Liver (tissue), 3 donors: ENCODE measurements at regions not wholly inside any gene's neighbourhood (a gene's known extent, or its start where the extent isn't known, plus 50 kb on each side); places are given as distances from the start of the nearest gene placed in this dataset.

Experiments used
- ATF3 ChIP-seq: IDR thresholded peaks from 2 replicates; pipeline ENCODE4 v1.6.1; 2016; ENCODE audit warnings: antibody characterized with exemption
- CTCF ChIP-seq: fragments of 150-350 bp; IDR thresholded peaks from 2 replicates; pipeline ENCODE4 v1.5.1; 2017; ENCODE audit warnings: improper control_type of control experiment, low read depth, low read length; ENCODE audit not compliant: missing input control
- EGR1 ChIP-seq, 2 donors: IDR thresholded peaks; 2 replicates each; pipeline ENCODE4 v1.6.1; 2016 to 2018; ENCODE audit warnings: antibody characterized with exemption in 2 of 2, low read depth in 2 of 2
- FOXA2 ChIP-seq: IDR thresholded peaks from 2 replicates; pipeline ENCODE4 v1.6.1; 2016; ENCODE audit warnings: antibody characterized with exemption
- GABPA ChIP-seq, 2 donors: IDR thresholded peaks in 1 of 2; conservative IDR thresholded peaks in 1 of 2; 2 replicates each; pipeline ENCODE4 v1.6.1; 2016; ENCODE audit warnings: antibody characterized with exemption in 2 of 2, mild to moderate bottlenecking in 1 of 2, moderate library complexity in 1 of 2
- HNF4A ChIP-seq, 2 donors: conservative IDR thresholded peaks; 2 replicates each; pipeline ENCODE4 v1.6.1; 2016; ENCODE audit warnings: antibody characterized with exemption in 2 of 2, mild to moderate bottlenecking in 2 of 2
- JUND ChIP-seq, 2 donors: IDR thresholded peaks; 2 replicates each; pipeline ENCODE4 v1.6.1; 2016; ENCODE audit warnings: antibody characterized with exemption in 2 of 2
- MAX ChIP-seq: IDR thresholded peaks from 2 replicates; pipeline ENCODE4 v1.6.1; 2016; ENCODE audit warnings: antibody characterized with exemption
- RAD21 ChIP-seq, 2 donors: IDR thresholded peaks; 2 replicates each; pipeline ENCODE4 v1.6.1; 2016; ENCODE audit warnings: antibody characterized with exemption in 2 of 2, mild to moderate bottlenecking in 2 of 2
- REST ChIP-seq: IDR thresholded peaks from 2 replicates; pipeline ENCODE4 v1.6.1; 2016; ENCODE audit warnings: antibody characterized with exemption, mild to moderate bottlenecking
- RXRA ChIP-seq, 2 donors: IDR thresholded peaks; 2 replicates each; pipeline ENCODE4 v1.6.1; 2017 to 2018; ENCODE audit warnings: antibody characterized with exemption in 2 of 2, mild to moderate bottlenecking in 1 of 2
- SP1 ChIP-seq: IDR thresholded peaks from 2 replicates; pipeline ENCODE4 v1.6.1; 2018; ENCODE audit warnings: antibody characterized with exemption, mild to moderate bottlenecking
- TAF1 ChIP-seq: conservative IDR thresholded peaks from 2 replicates; pipeline ENCODE4 v1.6.1; 2016; ENCODE audit warnings: antibody characterized with exemption, mild to moderate bottlenecking
- YY1 ChIP-seq: IDR thresholded peaks from 2 replicates; pipeline ENCODE4 v1.6.1; 2016; ENCODE audit warnings: antibody characterized with exemption, mild to moderate bottlenecking
- donor health status: healthy.
- donor health status: healthy.

- TF ChIP-seq CTCF (no peak), REST (no peak), JUND (IDR thresholded peaks at IDR 0.05) (peak; percentile 76 to 89), HNF4A (conservative IDR thresholded peaks at IDR 0.05) (no peak), SP1 (no peak), YY1 (peak; percentile 95), TAF1 (no peak), RAD21 (IDR thresholded peaks at IDR 0.05) (no peak), GABPA (IDR thresholded peaks at IDR 0.05 in 1 of 2, conservative IDR thresholded peaks at IDR 0.05 in 1 of 2) (no peak), FOXA2 (no peak), ATF3 (no peak), MAX (no peak), RXRA (IDR thresholded peaks at IDR 0.05) (no peak), EGR1 (IDR thresholded peaks at IDR 0.05; ENCODE audit: low read depth in 2 of 2) (no peak)
These were observed 50.2 kb upstream of the DTNA start for GRCh38 chr18:34659579-34660517.
